GM21786 (cell line): ENCODE measurements at regions not wholly inside any gene's neighbourhood (a gene's known extent, or its start where the extent isn't known, plus 50 kb on each side); places are given as distances from the start of the nearest gene placed in this dataset.
"Not testable (repeated sequence)": the region's sequence is repeated elsewhere in the genome, so short reads cannot be mapped to it uniquely, and the experiment has no call there.

Source experiments
- ATAC-seq: cut with Tn5 transposase; IDR thresholded peaks from one replicate; pipeline ENCODE4 v1.9.1; 2021; ENCODE audit not compliant: unreplicated experiment

- no peak for ATAC-seq
These were observed 59.3 kb downstream of the BTBD3 start for GRCh38 chr20:11976966-11977365.

- ATAC-seq, result no peak
These were observed 60.8 kb downstream of the BTBD3 start for GRCh38 chr20:11978496-11978895.

GRCh38 chr20:11979306-11979990, 61.8 kb downstream of the BTBD3 start:
- peak; percentile 86 for ATAC-seq

GRCh38 chr20:11980263-11980662, 62.6 kb downstream of the BTBD3 start:
- no peak for ATAC-seq

- ATAC-seq, result no peak
These were observed 63.8 kb downstream of the BTBD3 start for GRCh38 chr20:11981366-11981947.

GRCh38 chr20:11982289-11982954, 64.7 kb downstream of the BTBD3 start:
- ATAC-seq, result no peak

- ATAC-seq, result no peak
These were observed 65.3 kb downstream of the BTBD3 start for GRCh38 chr20:11982955-11983470.

- no peak for ATAC-seq
These were observed 69.3 kb downstream of the BTBD3 start for GRCh38 chr20:11986954-11987353.

- ATAC-seq, result no peak
These were observed 69.8 kb downstream of the BTBD3 start for GRCh38 chr20:11987526-11987925.

- no peak for ATAC-seq
These were observed 71.5 kb downstream of the BTBD3 start for GRCh38 chr20:11989018-11989771.

GRCh38 chr20:11992426-11992825, 74.7 kb downstream of the BTBD3 start:
- no peak for ATAC-seq

GRCh38 chr20:11993886-11994461, 76.3 kb downstream of the BTBD3 start:
- ATAC-seq, result no peak

- no peak for ATAC-seq
These were observed 78.3 kb downstream of the BTBD3 start for GRCh38 chr20:11995805-11996567.

- not testable (repeated sequence) for ATAC-seq
These were observed 87.1 kb downstream of the BTBD3 start for GRCh38 chr20:12004776-12005175.

GRCh38 chr20:12012241-12013222, 94.8 kb downstream of the BTBD3 start:
- no peak for ATAC-seq

GRCh38 chr20:12014276-12014675, 96.6 kb downstream of the BTBD3 start:
- no peak for ATAC-seq

- no peak for ATAC-seq
These were observed 97.0 kb downstream of the BTBD3 start for GRCh38 chr20:12014736-12015135.

- ATAC-seq, result no peak
These were observed 98.6 kb downstream of the BTBD3 start for GRCh38 chr20:12016291-12016690.

- no peak for ATAC-seq
These were observed 102.0 kb downstream of the BTBD3 start for GRCh38 chr20:12019715-12020114.
